NCI-H2029 treated with DMSO at 0.1 percent for 48 hours (cell line): ENCODE measurements at regions not wholly inside any gene's neighbourhood (a gene's known extent, or its start where the extent isn't known, plus 50 kb on each side); places are given as distances from the start of the nearest gene placed in this dataset.
"Not testable (repeated sequence)": the region's sequence is repeated elsewhere in the genome, so short reads cannot be mapped to it uniquely, and the experiment has no call there.

ENCODE experiments used
- DNase-seq: peaks from one replicate; lab custom pipeline; 2025; lab: John Stamatoyannopoulos, UW

- DNase-seq, result no peak
Observed at GRCh38 chr5:98121036-98121936, 652.2 kb upstream of the RGMB start.

- DNase-seq, result no peak
Observed at GRCh38 chr5:98128271-98128670, 645.2 kb upstream of the RGMB start.

- DNase-seq, result no peak
Observed at GRCh38 chr5:98128846-98129245, 644.6 kb upstream of the RGMB start.

- DNase-seq, result no peak
Observed at GRCh38 chr5:98130261-98131035, 643.0 kb upstream of the RGMB start.

- no peak for DNase-seq
Observed at GRCh38 chr5:98144116-98144515, 629.3 kb upstream of the RGMB start.

- no peak for DNase-seq
Observed at GRCh38 chr5:98144710-98145109, 628.8 kb upstream of the RGMB start.

GRCh38 chr5:98157368-98157767, 616.1 kb upstream of the RGMB start:
- DNase-seq, result no peak

- DNase-seq, result no peak
Observed at GRCh38 chr5:98158440-98158839, 615.0 kb upstream of the RGMB start.

GRCh38 chr5:98163796-98164493, 609.5 kb upstream of the RGMB start:
- DNase-seq, result no peak

GRCh38 chr5:98168871-98169270, 604.6 kb upstream of the RGMB start:
- DNase-seq, result no peak

- no peak for DNase-seq
Observed at GRCh38 chr5:98170994-98171393, 602.5 kb upstream of the RGMB start.

- no peak for DNase-seq
Observed at GRCh38 chr5:98173334-98173733, 600.1 kb upstream of the RGMB start.

- no peak for DNase-seq
Observed at GRCh38 chr5:98175474-98175873, 598.0 kb upstream of the RGMB start.

- no peak for DNase-seq
Observed at GRCh38 chr5:98179791-98180755, 593.4 kb upstream of the RGMB start.

GRCh38 chr5:98186128-98186527, 587.3 kb upstream of the RGMB start:
- DNase-seq, result no peak

- DNase-seq, result no peak
Observed at GRCh38 chr5:98187945-98188344, 585.5 kb upstream of the RGMB start.

- DNase-seq, result not testable (repeated sequence)
Observed at GRCh38 chr5:98190344-98190743, 583.1 kb upstream of the RGMB start.

- no peak for DNase-seq
Observed at GRCh38 chr5:98193921-98194760, 579.3 kb upstream of the RGMB start.

- DNase-seq, result no peak
Observed at GRCh38 chr5:98200726-98201541, 572.5 kb upstream of the RGMB start.

GRCh38 chr5:98204798-98205197, 568.7 kb upstream of the RGMB start:
- DNase-seq, result no peak
